ENCODE measurements at regions not wholly inside any gene's neighbourhood (a gene's known extent, or its start where the extent isn't known, plus 50 kb on each side); places are given as distances from the start of the nearest gene placed in this dataset.

- no peak for DNase-seq (ENCODE audit: low spot score)
Measured at GRCh38 chr2:217117523-217117922, 257.7 kb upstream of the TNP1 start.

- DNase-seq (ENCODE audit: low spot score): no peak
Measured at GRCh38 chr2:217116610-217117009, 256.7 kb upstream of the TNP1 start.

GRCh38 chr2:217114117-217114516 is 254.3 kb upstream of the TNP1 start:
- DNase-seq (ENCODE audit: low spot score): no peak

GRCh38 chr2:217113491-217113890 is 253.6 kb upstream of the TNP1 start:
- no peak for DNase-seq (ENCODE audit: low spot score)

GRCh38 chr2:217110550-217110949 is 250.7 kb upstream of the TNP1 start:
- DNase-seq (ENCODE audit: low spot score): no peak

GRCh38 chr2:217108575-217109027 is 248.7 kb upstream of the TNP1 start:
- no peak for DNase-seq (ENCODE audit: low spot score)

GRCh38 chr2:217108086-217108485 is 248.2 kb upstream of the TNP1 start:
- no peak for DNase-seq (ENCODE audit: low spot score)

GRCh38 chr2:217107480-217107879 is 247.6 kb upstream of the TNP1 start:
- DNase-seq (ENCODE audit: low spot score): no peak

- DNase-seq (ENCODE audit: low spot score): no peak
Measured at GRCh38 chr2:217106650-217107014, 246.8 kb upstream of the TNP1 start.

GRCh38 chr2:217105733-217106649 is 246.1 kb upstream of the TNP1 start:
- no peak for DNase-seq (ENCODE audit: low spot score)

- no peak for DNase-seq (ENCODE audit: low spot score)
Measured at GRCh38 chr2:217103752-217104545, 244.1 kb upstream of the TNP1 start.

- no peak for DNase-seq (ENCODE audit: low spot score)
Measured at GRCh38 chr2:217102956-217103355, 243.1 kb upstream of the TNP1 start.

- no peak for DNase-seq (ENCODE audit: low spot score)
Measured at GRCh38 chr2:217101972-217102371, 242.1 kb upstream of the TNP1 start.

GRCh38 chr2:217099561-217099960 is 239.7 kb upstream of the TNP1 start:
- no peak for DNase-seq (ENCODE audit: low spot score)

GRCh38 chr2:217098435-217098834 is 238.6 kb upstream of the TNP1 start:
- no peak for DNase-seq (ENCODE audit: low spot score)

- no peak for DNase-seq (ENCODE audit: low spot score)
Measured at GRCh38 chr2:217097346-217097745, 237.5 kb upstream of the TNP1 start.

GRCh38 chr2:217096474-217097225 is 236.8 kb upstream of the TNP1 start:
- no peak for DNase-seq (ENCODE audit: low spot score)

GRCh38 chr2:217095511-217096205 is 235.8 kb upstream of the TNP1 start:
- DNase-seq (ENCODE audit: low spot score): no peak

- peak; percentile 62 for DNase-seq (ENCODE audit: low spot score)
Measured at GRCh38 chr2:217092710-217093379, 233.0 kb upstream of the TNP1 start.

GRCh38 chr2:217091531-217091930 is 231.7 kb upstream of the TNP1 start:
- DNase-seq (ENCODE audit: low spot score): no peak

- DNase-seq (ENCODE audit: low spot score): no peak
Measured at GRCh38 chr2:217090884-217091283, 231.0 kb upstream of the TNP1 start.
